22Rv1 (cell line): ENCODE measurements at regions not wholly inside any gene's neighbourhood (a gene's known extent, or its start where the extent isn't known, plus 50 kb on each side); places are given as distances from the start of the nearest gene placed in this dataset.

ENCODE experiments used
- H3K27ac ChIP-seq: fragments of 450-650 bp; 2 replicates; pipeline ENCODE4 v1.5.1; 2017
- CTCF ChIP-seq: fragments of 450-650 bp; IDR thresholded peaks from 2 replicates; pipeline ENCODE4 v1.5.1; 2017; ENCODE audit warnings: mild to moderate bottlenecking
- ZFX ChIP-seq: fragments of 450-650 bp; IDR thresholded peaks from 2 replicates; pipeline ENCODE4 v1.6.1; 2017; ENCODE audit warnings: antibody characterized with exemption, borderline replicate concordance

DNA sequence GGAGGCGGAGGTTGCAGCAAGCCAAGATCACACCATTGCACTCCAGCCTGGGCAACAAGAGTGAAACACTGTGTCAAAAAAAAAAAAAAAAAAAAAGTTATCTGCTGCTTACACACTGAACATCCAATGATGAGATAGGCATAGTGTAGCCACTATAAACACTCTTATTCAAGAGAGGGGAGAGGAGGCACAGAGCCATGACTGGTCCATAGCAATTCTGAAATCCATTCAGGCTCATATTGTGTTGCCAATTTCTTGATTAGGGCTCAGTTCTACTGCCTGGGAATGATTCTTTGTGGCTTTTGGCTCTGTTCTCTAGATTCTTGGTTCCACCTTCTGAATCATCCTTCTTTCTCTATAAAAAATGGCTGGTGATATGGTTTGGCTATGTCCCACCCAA is 136.1 kb downstream of the ZFP36L2 start:
- H3K27ac ChIP-seq, result no peak overlapping the region
- TF ChIP-seq ZFX (no peak), CTCF (no peak)

DNA sequence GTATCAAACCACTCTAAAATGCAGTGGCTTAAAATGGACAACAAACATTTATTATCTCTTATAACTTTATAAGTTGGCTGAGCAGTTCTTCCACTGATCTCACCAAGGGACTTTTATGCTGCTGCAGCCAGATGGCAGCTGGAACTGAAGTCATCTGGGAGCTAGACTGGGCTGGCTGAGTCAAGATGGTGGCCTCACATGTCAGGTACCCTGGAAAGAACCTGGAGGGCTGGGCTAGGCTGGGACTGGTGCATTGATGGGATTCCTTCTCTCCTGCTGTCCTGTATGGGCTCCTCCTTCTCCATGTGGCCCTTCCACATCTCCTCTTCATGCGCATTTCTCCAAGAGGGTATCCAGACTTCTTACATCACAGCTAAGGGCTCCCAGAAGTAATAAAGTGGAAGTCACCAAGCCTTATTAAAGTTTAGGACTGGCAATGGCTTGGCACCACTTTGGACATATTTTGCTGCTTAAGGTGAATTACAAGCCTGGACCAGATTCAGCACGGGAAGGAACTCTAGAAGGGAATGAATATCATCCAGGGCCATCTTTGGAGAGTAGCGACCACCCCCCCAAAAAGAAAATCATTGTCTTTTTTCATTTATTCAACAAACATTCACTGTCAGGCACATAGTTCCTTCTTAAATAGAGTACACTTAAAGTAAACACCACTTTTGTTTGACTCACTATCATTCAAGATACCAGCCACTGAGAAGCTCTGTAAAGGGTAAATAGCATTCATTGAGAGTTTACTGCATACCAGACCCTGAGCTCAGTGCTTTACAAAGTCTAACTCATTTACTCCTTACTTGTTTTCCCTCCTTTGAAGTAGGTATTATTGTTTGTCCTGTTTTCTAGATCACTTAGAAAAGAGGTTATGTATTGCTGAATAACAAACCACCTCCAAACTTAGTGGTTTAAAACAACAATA is 138.0 kb downstream of the ZFP36L2 start:
- no peak overlapping the region for H3K27ac ChIP-seq
- TF ChIP-seq CTCF (no peak), ZFX (no peak)

- H3K27ac ChIP-seq, result no peak overlapping the region
- no peak for TF ChIP-seq ZFX
- no peak for TF ChIP-seq CTCF
These were observed 139.0 kb downstream of the ZFP36L2 start for GRCh38 chr2:43087413-43087812.

- TF ChIP-seq ZFX (no peak), CTCF (no peak)
These were observed 139.8 kb downstream of the ZFP36L2 start for GRCh38 chr2:43086451-43087221.

DNA sequence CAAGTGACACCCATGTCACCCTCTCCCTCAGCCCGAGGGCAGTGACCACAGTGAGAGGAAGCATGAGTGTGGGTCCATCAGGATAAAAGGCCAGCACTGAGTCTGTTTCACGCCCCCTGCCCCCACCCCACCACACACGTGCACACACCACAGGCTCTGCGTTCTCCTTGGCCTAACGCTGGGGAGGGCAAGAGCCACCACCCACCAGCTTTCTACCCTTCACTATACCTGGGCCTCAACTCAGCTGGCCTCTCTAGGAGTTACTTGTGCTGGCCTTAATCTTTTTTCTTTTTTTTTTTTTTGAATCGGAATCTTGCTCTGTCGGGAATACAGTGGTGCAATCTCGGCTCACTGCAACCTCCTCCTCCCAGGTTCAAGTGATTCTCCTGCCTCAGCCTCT is 140.5 kb downstream of the ZFP36L2 start:
- H3K27ac ChIP-seq, result no peak overlapping the region
- TF ChIP-seq ZFX, result no peak
- TF ChIP-seq CTCF, result no peak

More at GRCh38 chr2:43086451-43087221, 139.8 kb downstream of the ZFP36L2 start:
- no peak overlapping the region for H3K27ac ChIP-seq

- TF ChIP-seq ZFX (no peak), CTCF (no peak)
- no peak overlapping the region for H3K27ac ChIP-seq
These were observed 140.9 kb downstream of the ZFP36L2 start for GRCh38 chr2:43085505-43085904.

DNA sequence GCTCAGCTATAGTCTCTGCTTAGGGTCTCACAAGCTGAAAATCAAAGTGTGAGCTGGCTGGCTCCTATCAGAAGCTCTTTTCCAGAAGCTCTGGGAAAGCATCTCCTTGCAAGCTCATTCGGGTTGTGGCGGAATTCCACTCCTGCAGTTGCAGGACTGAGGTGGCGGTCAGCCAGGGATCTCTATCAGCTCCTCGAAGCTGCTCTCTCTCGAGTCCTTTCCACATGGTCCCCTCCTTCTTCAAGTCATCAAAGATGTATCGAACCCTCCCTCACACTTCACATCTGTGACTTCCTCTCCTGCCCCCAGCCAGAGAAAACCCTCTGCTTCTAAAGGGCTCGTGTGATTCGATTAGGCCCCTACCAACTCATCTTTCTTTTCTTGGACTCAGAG is 141.7 kb downstream of the ZFP36L2 start:
- no peak overlapping the region for H3K27ac ChIP-seq
- TF ChIP-seq ZFX (no peak), CTCF (no peak)
